HepG2 (cell line): ENCODE measurements at regions not wholly inside any gene's neighbourhood (a gene's known extent, or its start where the extent isn't known, plus 50 kb on each side); places are given as distances from the start of the nearest gene placed in this dataset.

ENCODE experiments used
- ASH2L ChIP-seq: fragments of 300-600, 200-600 bp; sonication (generic); IDR thresholded peaks from 2 replicates; pipeline ENCODE4 v1.7.0; 2017; ENCODE audit warnings: low read depth, mild to moderate bottlenecking, moderate library complexity, mixed read lengths, low read length; ENCODE audit not compliant: insufficient read length
- FOXM1 ChIP-seq: sonication (generic); formaldehyde crosslinking; IDR thresholded peaks from 2 replicates; pipeline ENCODE4 v1.5.0; 2020; ENCODE audit warnings: missing genetic modification reagents
- HNF4G ChIP-seq, 2 experiments: sonication (generic) in 1 of 2; formaldehyde crosslinking in 1 of 2; IDR thresholded peaks; 2 replicates each; pipeline versions ENCODE4 v1.4.0 to v1.6.1; 2011 to 2020; ENCODE audit warnings: borderline replicate concordance in 2 of 2, low read depth in 2 of 2, mild to moderate bottlenecking in 2 of 2, low read length in 1 of 2, missing genetic modification reagents in 1 of 2, moderate library complexity in 1 of 2
- MEIS2 ChIP-seq: sonication (generic); formaldehyde crosslinking; IDR thresholded peaks from 2 replicates; pipeline ENCODE4 v1.9.0; 2021; ENCODE audit warnings: mild to moderate bottlenecking, missing genetic modification reagents
- SAP130 ChIP-seq: IDR thresholded peaks from 2 replicates; pipeline ENCODE4 v1.6.1; 2016; ENCODE audit warnings: low read depth
- ZBTB1 ChIP-seq: sonication (generic); formaldehyde crosslinking; IDR thresholded peaks from 2 replicates; pipeline ENCODE4 v1.4.0; 2020; ENCODE audit warnings: missing genetic modification reagents, borderline replicate concordance
- ZBTB26 ChIP-seq: IDR thresholded peaks from 2 replicates; pipeline ENCODE4 v1.6.1; 2016; ENCODE audit warnings: missing compliant biosample characterization, missing genetic modification reagents, borderline replicate concordance
- ZBTB40 ChIP-seq, 2 experiments: fragments of 450-650 bp in 1 of 2; sonication (generic) in 1 of 2; formaldehyde crosslinking in 1 of 2; IDR thresholded peaks; 2 replicates each; pipeline versions ENCODE4 v1.6.1 to v1.8.0; 2016 to 2022; ENCODE audit warnings: antibody characterized with exemption in 1 of 2, mild to moderate bottlenecking in 1 of 2, missing genetic modification reagents in 1 of 2
- ZFP82 ChIP-seq: sonication (generic); formaldehyde crosslinking; IDR thresholded peaks from 2 replicates; pipeline ENCODE4 v1.5.1; 2020; ENCODE audit warnings: mild to moderate bottlenecking, missing genetic modification reagents, borderline replicate concordance
- ZNF138 ChIP-seq: sonication (generic); formaldehyde crosslinking; IDR thresholded peaks from 2 replicates; pipeline ENCODE4 v1.5.0; 2020; ENCODE audit warnings: mild to moderate bottlenecking, low read depth, missing genetic modification reagents
- ZNF160 ChIP-seq: sonication (generic); formaldehyde crosslinking; IDR thresholded peaks from 2 replicates; pipeline ENCODE4 v1.8.0; 2022; ENCODE audit warnings: mild to moderate bottlenecking, inconsistent platforms, missing genetic modification reagents
- ZNF224 ChIP-seq: sonication (generic); formaldehyde crosslinking; IDR thresholded peaks from 2 replicates; pipeline ENCODE4 v1.5.0; 2020; ENCODE audit warnings: mild to moderate bottlenecking, missing genetic modification reagents
- ZNF256 ChIP-seq: sonication (generic); formaldehyde crosslinking; conservative IDR thresholded peaks from 2 replicates; pipeline ENCODE4 v1.4.0; 2020; ENCODE audit warnings: missing genetic modification reagents
- ZNF441 ChIP-seq: sonication (generic); formaldehyde crosslinking; IDR thresholded peaks from 2 replicates; pipeline ENCODE4 v1.7.0; 2021; ENCODE audit warnings: missing genetic modification reagents, borderline replicate concordance
- ZNF451 ChIP-seq: sonication (generic); formaldehyde crosslinking; IDR thresholded peaks from 2 replicates; pipeline ENCODE4 v1.5.0; 2020; ENCODE audit warnings: mild to moderate bottlenecking, missing genetic modification reagents
- ZNF570 ChIP-seq: sonication (generic); formaldehyde crosslinking; IDR thresholded peaks from 2 replicates; pipeline ENCODE4 v1.4.0; 2020; ENCODE audit warnings: mild to moderate bottlenecking, missing genetic modification reagents, borderline replicate concordance
- ZNF878 ChIP-seq: sonication (generic); formaldehyde crosslinking; IDR thresholded peaks from 2 replicates; pipeline ENCODE4 v1.8.1; 2023; ENCODE audit warnings: mild to moderate bottlenecking, missing genetic modification reagents, moderate library complexity

GRCh38 chr3:14322667-14323295 lies 79.6 kb upstream of the SLC6A6 start (continued):
- TF ChIP-seq ZBTB40 (IDR thresholded peaks at IDR 0.05) (no peak), ZBTB40 (CRISPR knock-in tag; IDR thresholded peaks at IDR 0.05) (no peak; the same call in 1 of the 2 replicates), ZNF256 (no peak), ZNF570 (CRISPR knock-in tag) (no peak), FOXM1 (CRISPR knock-in tag) (no peak), ZNF441 (CRISPR knock-in tag) (peak; percentile 34; the same call in 1 of the 2 replicates), ZNF138 (CRISPR knock-in tag) (no peak), ZNF878 (CRISPR knock-in tag) (peak; percentile 52; the same call in 1 of the 2 replicates), ZBTB26 (CRISPR knock-in tag) (peak; percentile 60; the same call in 1 of the 2 replicates), ZFP82 (CRISPR knock-in tag) (no peak), ASH2L (peak; percentile 62), SAP130 (CRISPR knock-in tag) (peak; percentile 46; the same call in 1 of the 2 replicates), ZBTB1 (no peak), ZNF224 (CRISPR knock-in tag) (no peak; the same call in 1 of the 2 replicates), ZNF451 (CRISPR knock-in tag) (no peak), ZNF160 (CRISPR knock-in tag) (no peak; the same call in 1 of the 2 replicates), HNF4G (IDR thresholded peaks at IDR 0.05; ENCODE audit: borderline replicate concordance, low read depth, low read length) (peak; percentile 75), HNF4G (CRISPR knock-in tag; IDR thresholded peaks at IDR 0.05; ENCODE audit: borderline replicate concordance, low read depth) (peak; percentile 38; the same call in 1 of the 2 replicates), MEIS2 (CRISPR knock-in tag) (no peak)
